Astrocyte of the cerebellum (primary cell): ENCODE measurements at regions not wholly inside any gene's neighbourhood (a gene's known extent, or its start where the extent isn't known, plus 50 kb on each side); places are given as distances from the start of the nearest gene placed in this dataset.

Source experiments
- DNase-seq: peaks from one replicate; pipeline ENCODE4 v3.0.0-alpha.2; 2011; ENCODE audit warnings: low read depth
- H3K4me3 ChIP-seq: 2 replicates; pipeline ENCODE4 v1.5.1; 2011; ENCODE audit warnings: mild to moderate bottlenecking, low read depth, low read length, moderate library complexity
- CTCF ChIP-seq: IDR thresholded peaks from 2 replicates; pipeline ENCODE4 v1.5.1; 2012; ENCODE audit warnings: low read length, low read depth, moderate library complexity, mild to moderate bottlenecking; ENCODE audit errors: missing control alignments
- in situ Hi-C: cut with HindIII; loops from 2 replicates; pipeline ENCODE4 v1.10.0; 2017; ENCODE audit warnings: low sequenced_read_pairs

- no peak for DNase-seq
- TF ChIP-seq CTCF, result no peak
- no peak overlapping the region for H3K4me3 ChIP-seq
- in situ Hi-C loops, result no loop called here
Measured at GRCh38 chr2:118473241-118473640, 374.2 kb downstream of the EN1 start.

- DNase-seq, result no peak
- no peak overlapping the region for H3K4me3 ChIP-seq
- in situ Hi-C loops, result no loop called here
Measured at GRCh38 chr2:118470297-118470696, 377.2 kb downstream of the EN1 start.

GRCh38 chr2:118469103-118469502, 378.3 kb downstream of the EN1 start:
- H3K4me3 ChIP-seq, result no peak overlapping the region
- no peak for DNase-seq
- TF ChIP-seq CTCF, result no peak
- in situ Hi-C loops, result no loop called here

More at GRCh38 chr2:118470297-118470696, 377.2 kb downstream of the EN1 start:
- TF ChIP-seq CTCF, result no peak

GRCh38 chr2:118464546-118465265, 376.4 kb downstream of the INSIG2 start:
- no peak for TF ChIP-seq CTCF
- H3K4me3 ChIP-seq, result no peak overlapping the region
- no peak for DNase-seq
- in situ Hi-C loops, result no loop called here

GRCh38 chr2:118464046-118464445, 375.8 kb downstream of the INSIG2 start:
- H3K4me3 ChIP-seq, result no peak overlapping the region
- no peak for DNase-seq
- TF ChIP-seq CTCF, result no peak
- in situ Hi-C loops, result no loop called here

GRCh38 chr2:118460425-118460824, 372.2 kb downstream of the INSIG2 start:
- no peak overlapping the region for H3K4me3 ChIP-seq
- no peak for DNase-seq
- no peak for TF ChIP-seq CTCF
- in situ Hi-C loops, result no loop called here

GRCh38 chr2:118459426-118459825, 371.2 kb downstream of the INSIG2 start:
- no peak for DNase-seq
- TF ChIP-seq CTCF, result no peak
- H3K4me3 ChIP-seq, result no peak overlapping the region
- in situ Hi-C loops, result no loop called here
